GM23248 (cell line): ENCODE measurements at regions not wholly inside any gene's neighbourhood (a gene's known extent, or its start where the extent isn't known, plus 50 kb on each side); places are given as distances from the start of the nearest gene placed in this dataset.

ENCODE experiments used
- EZH2 ChIP-seq: fragments of 200-600 bp; sonication (generic); IDR thresholded peaks from 2 replicates; pipeline ENCODE4 v1.6.1; 2018; ENCODE audit warnings: antibody characterized with exemption, mild to moderate bottlenecking; ENCODE audit not compliant: insufficient read depth, poor library complexity, severe bottlenecking
- EZH2phosphoT487 ChIP-seq: fragments of 200-600 bp; sonication (generic); IDR thresholded peaks from 2 replicates; pipeline ENCODE4 v1.6.1; 2018; ENCODE audit warnings: antibody characterized with exemption, moderate library complexity, mild to moderate bottlenecking, low read depth; ENCODE audit not compliant: insufficient read depth

DNA sequence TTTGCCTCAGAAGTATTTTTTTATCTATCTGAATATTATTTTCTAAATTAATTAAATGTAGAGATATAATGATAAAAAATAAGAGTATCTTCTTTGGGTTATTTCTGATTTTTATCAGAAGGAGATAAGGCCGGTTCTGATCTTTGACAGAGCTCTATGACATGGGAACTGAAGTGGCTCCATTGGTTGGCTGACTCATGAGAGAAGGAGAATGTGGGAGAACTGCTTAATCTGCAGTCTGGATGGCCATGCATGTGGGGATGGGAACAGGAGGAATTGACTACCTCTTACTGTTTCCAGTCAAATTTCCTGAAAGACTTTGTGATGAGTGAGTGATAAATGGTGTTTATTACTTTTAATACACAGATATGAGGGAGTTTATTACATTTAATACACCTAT, 155.8 kb upstream of the ATP2B1 start:
- no peak for TF ChIP-seq EZH2phosphoT487
- TF ChIP-seq EZH2: no peak
